Liver (tissue), 8 donors: ENCODE measurements at regions not wholly inside any gene's neighbourhood (a gene's known extent, or its start where the extent isn't known, plus 50 kb on each side); places are given as distances from the start of the nearest gene placed in this dataset.

Source experiments
- DNase-seq: peaks from one replicate; pipeline ENCODE4 v3.0.0-alpha.2; 2017; ENCODE audit warnings: low spot score
- H3K27ac ChIP-seq, 2 donors: one replicate each; pipeline ENCODE4 v1.7.0; 2013; ENCODE audit warnings: inconsistent platforms in 2 of 2, low read length in 2 of 2, control low read depth in 1 of 2, low read depth in 1 of 2, mild to moderate bottlenecking in 1 of 2
- H3K27me3 ChIP-seq, 4 donors: one replicate each; pipeline versions ENCODE4 v1.6.1 to v1.7.0; 2013; ENCODE audit warnings: low read length in 3 of 4, inconsistent platforms in 1 of 4, mild to moderate bottlenecking in 1 of 4, moderate library complexity in 1 of 4; ENCODE audit not compliant: control insufficient read depth in 4 of 4, insufficient read depth in 4 of 4
- H3K36me3 ChIP-seq, 4 donors: one replicate each; pipeline versions ENCODE4 v1.6.1 to v1.7.0; 2013; ENCODE audit warnings: low read length in 3 of 4, mild to moderate bottlenecking in 3 of 4, low read depth in 1 of 4, moderate library complexity in 1 of 4; ENCODE audit not compliant: control insufficient read depth in 4 of 4, insufficient read depth in 3 of 4
- H3K4me1 ChIP-seq, 4 donors: one replicate each; pipeline versions ENCODE4 v1.6.1 to v1.7.0; 2013; ENCODE audit warnings: low read length in 3 of 4, mild to moderate bottlenecking in 3 of 4, moderate library complexity in 1 of 4; ENCODE audit not compliant: control insufficient read depth in 4 of 4, insufficient read depth in 4 of 4
- H3K4me3 ChIP-seq, 3 donors: one replicate each; pipeline versions ENCODE4 v1.6.1 to v1.7.0; 2013; ENCODE audit warnings: low read length in 3 of 3, control low read depth in 1 of 3, low read depth in 1 of 3, mild to moderate bottlenecking in 1 of 3
- H3K9ac ChIP-seq, 2 donors: one replicate each; pipeline ENCODE4 v1.7.0; 2013; ENCODE audit warnings: low read length in 2 of 2, mild to moderate bottlenecking in 2 of 2, moderate library complexity in 2 of 2, control low read depth in 1 of 2, low read depth in 1 of 2
- H3K9me3 ChIP-seq, 4 donors: one replicate each; pipeline versions ENCODE4 v1.6.1 to v1.7.0; 2013; ENCODE audit warnings: low read length in 3 of 4; ENCODE audit not compliant: control insufficient read depth in 4 of 4
- CTCF ChIP-seq: fragments of 150-350 bp; IDR thresholded peaks from 2 replicates; pipeline ENCODE4 v1.5.1; 2017; ENCODE audit warnings: improper control_type of control experiment, low read depth, low read length; ENCODE audit not compliant: missing input control
- EGR1 ChIP-seq, 2 donors: IDR thresholded peaks; 2 replicates each; pipeline ENCODE4 v1.6.1; 2016 to 2018; ENCODE audit warnings: antibody characterized with exemption in 2 of 2, low read depth in 2 of 2
- HNF4A ChIP-seq, 2 donors: conservative IDR thresholded peaks; 2 replicates each; pipeline ENCODE4 v1.6.1; 2016; ENCODE audit warnings: antibody characterized with exemption in 2 of 2, mild to moderate bottlenecking in 2 of 2
- JUND ChIP-seq, 2 donors: IDR thresholded peaks; 2 replicates each; pipeline ENCODE4 v1.6.1; 2016; ENCODE audit warnings: antibody characterized with exemption in 2 of 2
- MAX ChIP-seq: IDR thresholded peaks from 2 replicates; pipeline ENCODE4 v1.6.1; 2016; ENCODE audit warnings: antibody characterized with exemption
- NR2F2 ChIP-seq: IDR thresholded peaks from 2 replicates; pipeline ENCODE4 v1.6.1; 2016; ENCODE audit warnings: antibody characterized with exemption
- RAD21 ChIP-seq, 2 donors: IDR thresholded peaks; 2 replicates each; pipeline ENCODE4 v1.6.1; 2016; ENCODE audit warnings: antibody characterized with exemption in 2 of 2, mild to moderate bottlenecking in 2 of 2
- RXRA ChIP-seq, 2 donors: IDR thresholded peaks; 2 replicates each; pipeline ENCODE4 v1.6.1; 2017 to 2018; ENCODE audit warnings: antibody characterized with exemption in 2 of 2, mild to moderate bottlenecking in 1 of 2
- SP1 ChIP-seq: IDR thresholded peaks from 2 replicates; pipeline ENCODE4 v1.6.1; 2018; ENCODE audit warnings: antibody characterized with exemption, mild to moderate bottlenecking
- ZBTB33 ChIP-seq: IDR thresholded peaks from 2 replicates; pipeline ENCODE4 v1.6.1; 2016; ENCODE audit warnings: antibody characterized with exemption
- WGBS: extraction: QIAGEN DNeasy Blood & Tissue Kit; methylation state at CpG from one replicate; pipeline ENCODE4 v1.1.7; 2013; 5-methylcytosine and 5-hydroxymethylcytosine counted together
- donor health status: healthy.
- donor health status: healthy.
- donor health status: healthy.
- donor health status: healthy.
- donor health status: healthy.

- TF ChIP-seq NR2F2 (no peak), RAD21 (IDR thresholded peaks at IDR 0.05) (no peak)
Observed at GRCh38 chr14:101222362-101223070, 319.0 kb upstream of the RTL1 start (continued).

GRCh38 chr14:101223127-101223526, 319.6 kb upstream of the RTL1 start:
- Histone ChIP-seq H3K4me3 (no peak overlapping the region), H3K9ac (no peak overlapping the region), H3K27ac (no peak overlapping the region), H3K27me3 (no peaks in the 10 kb centered on the region), H3K4me1 (peaks cover 1 to 15% (median 8%) of the 10 kb centered on the region in 4 donors), H3K9me3 (no peaks in the 10 kb centered on the region), H3K36me3 (no peaks in the 10 kb centered on the region)
- 90% methylated on average over 6 of the region's 6 CpGs for WGBS
- TF ChIP-seq ZBTB33 = no peak
- TF ChIP-seq EGR1 (IDR thresholded peaks at IDR 0.05; ENCODE audit: low read depth in 2 of 2) = no peak
- TF ChIP-seq MAX = no peak
- no peak for TF ChIP-seq RXRA (IDR thresholded peaks at IDR 0.05)
- no peak for TF ChIP-seq NR2F2
- TF ChIP-seq HNF4A (conservative IDR thresholded peaks at IDR 0.05) = no peak
- no peak for TF ChIP-seq CTCF
- TF ChIP-seq SP1 = no peak
- peak; percentile 27 for DNase-seq

- Histone ChIP-seq H3K36me3 (no peaks in the 10 kb centered on the region), H3K4me1 (peaks cover 1 to 15% (median 8%) of the 10 kb centered on the region in 4 donors), H3K4me3 (no peak overlapping the region), H3K9ac (no peak overlapping the region), H3K9me3 (no peaks in the 10 kb centered on the region), H3K27ac (no peak overlapping the region), H3K27me3 (no peaks in the 10 kb centered on the region)
- TF ChIP-seq CTCF (no peak), RXRA (IDR thresholded peaks at IDR 0.05) (no peak), JUND (IDR thresholded peaks at IDR 0.05) (no peak), ZBTB33 (no peak)
- 92% methylated on average over 10 of the region's 10 CpGs for WGBS
- peak; percentile 14 for DNase-seq
Observed at GRCh38 chr14:101223561-101224162, 320.1 kb upstream of the RTL1 start.
